Adrenal gland (tissue), 5 donors: ENCODE measurements at regions not wholly inside any gene's neighbourhood (a gene's known extent, or its start where the extent isn't known, plus 50 kb on each side); places are given as distances from the start of the nearest gene placed in this dataset.

Experiments used
- CTCF ChIP-seq, 6 experiments: fragments of 450-650 bp in 4 of 6; fragments of 200-600 bp in 2 of 6; sonication (generic) in 1 of 6; IDR thresholded peaks; 1 replicate in 5 of 6; 2 replicates in 1 of 6; pipeline versions ENCODE4 v1.5.1 to v1.8.0; 2016 to 2021; ENCODE audit warnings: antibody characterized with exemption in 6 of 6, mild to moderate bottlenecking in 2 of 6, moderate library complexity in 1 of 6
- POLR2A ChIP-seq, 2 donors: fragments of 450-650 bp; IDR thresholded peaks; one replicate each; pipeline ENCODE4 v1.6.1; 2017; ENCODE audit warnings: antibody characterized with exemption in 2 of 2, mild to moderate bottlenecking in 2 of 2, moderate library complexity in 1 of 2
- donor health status: DM: no; HTN: no; CAD: no.

- TF ChIP-seq POLR2A (IDR thresholded peaks at IDR 0.05) (no peak), CTCF (IDR thresholded peaks at IDR 0.05) (no peak)
Observed at GRCh38 chr6:163648868-163649267, 234.3 kb downstream of the QKI start.
